A549 (cell line): ENCODE measurements at regions not wholly inside any gene's neighbourhood (a gene's known extent, or its start where the extent isn't known, plus 50 kb on each side); places are given as distances from the start of the nearest gene placed in this dataset.
A peak's percentile ranks its signal among the peaks of the same experiment; 100 is the strongest.

ENCODE experiments used
- ATAC-seq, 2 experiments: fragments of 200-7000 bp in 1 of 2; fragments of >200 bp in 1 of 2; cut with Nextera tagmentation in 1 of 2; cut with Tn5 transposase in 1 of 2; 3 replicates each; pipeline versions ENCODE4 v1.8.0 to v1.9.1; 2018 to 2020; ENCODE audit warnings: mild to moderate bottlenecking in 1 of 2, moderate library complexity in 1 of 2
- CTCF ChIA-PET: fragments of 300-600 bp; sonication (Branson Sonifier 250); formaldehyde crosslinking; extraction: SDS; loops from one replicate; lab custom pipeline; 2021; ENCODE audit warnings: antibody characterized with exemption, inconsistent platforms; lab: Yijun Ruan, JAX
- POLR2A ChIA-PET: fragments of 350-600 bp; formaldehyde crosslinking; extraction: SDS; loops from one replicate; lab custom pipeline; 2021; ENCODE audit warnings: antibody characterized with exemption, inconsistent platforms; lab: Yijun Ruan, JAX
- DNase-seq, 2 experiments: peaks; one replicate each; pipeline versions ENCODE4 v3.0.0 to v3.0.0-alpha.2; 2011 to 2016; ENCODE audit warnings: low read depth in 1 of 2, low spot score in 1 of 2
- FAIRE-seq: peaks from 2 replicates; lab custom pipeline; 2011; peaks lifted over from hg19 to GRCh38; lab: Jason Lieb, UNC
- H3K27ac ChIP-seq, 2 experiments: fragments of >200 bp; sonication (Bioruptor Twin); formaldehyde crosslinking; 3 replicates each; pipeline ENCODE4 v1.5.1; 2016 to 2017
- H3K4me1 ChIP-seq: fragments of >200 bp; sonication (Bioruptor Twin); formaldehyde crosslinking; 3 replicates; pipeline ENCODE4 v1.6.1; 2016
- H3K4me2 ChIP-seq: fragments of >200 bp; sonication (Bioruptor Twin); formaldehyde crosslinking; 3 replicates; pipeline ENCODE4 v1.6.1; 2016
- H3K4me3 ChIP-seq: fragments of >200 bp; sonication (Bioruptor Twin); formaldehyde crosslinking; 3 replicates; pipeline ENCODE4 v1.5.1; 2016
- H3K9me3 ChIP-seq: fragments of >200 bp; sonication (Bioruptor Twin); formaldehyde crosslinking; 3 replicates; pipeline ENCODE4 v1.6.1; 2016
- BCL3 ChIP-seq: fragments of >200 bp; sonication (Bioruptor Twin); formaldehyde crosslinking; IDR thresholded peaks from 3 replicates; pipeline ENCODE4 v1.6.1; 2016
- CBX2 ChIP-seq: fragments of 200-600 bp; sonication (generic); IDR thresholded peaks from 2 replicates; pipeline ENCODE4 v1.6.1; 2016; ENCODE audit warnings: low read depth, mild to moderate bottlenecking, borderline replicate concordance
- CBX8 ChIP-seq: fragments of 200-600 bp; sonication (generic); IDR thresholded peaks from 2 replicates; pipeline ENCODE4 v1.6.1; 2016
- CHD4 ChIP-seq: fragments of 200-600 bp; sonication (generic); IDR thresholded peaks from 2 replicates; pipeline ENCODE4 v1.6.1; 2016; ENCODE audit warnings: antibody characterized with exemption, mild to moderate bottlenecking, borderline replicate concordance
- CTCF ChIP-seq: fragments of >200 bp; sonication (Bioruptor Twin); formaldehyde crosslinking; IDR thresholded peaks from 3 replicates; pipeline ENCODE4 v1.5.1; 2016
- EHF ChIP-seq: fragments of 250-450 bp; sonication (Bioruptor Pico); IDR thresholded peaks from 2 replicates; pipeline ENCODE4 v1.5.0; 2020; ENCODE audit warnings: mild to moderate bottlenecking
- EHMT2 ChIP-seq: fragments of 200-600 bp; sonication (generic); IDR thresholded peaks from 2 replicates; pipeline ENCODE4 v1.6.1; 2016; ENCODE audit warnings: antibody characterized with exemption, low read depth, mild to moderate bottlenecking, moderate library complexity
- ELK1 ChIP-seq: fragments of 150-350 bp; IDR thresholded peaks from 2 replicates; pipeline ENCODE4 v1.6.1; 2014; ENCODE audit warnings: low read depth, mild to moderate bottlenecking, low read length
- FOSB ChIP-seq: fragments of 250-450 bp; sonication (Bioruptor Pico); IDR thresholded peaks from 2 replicates; pipeline ENCODE4 v1.5.0; 2020; ENCODE audit warnings: mild to moderate bottlenecking, moderate library complexity
- FOSL2 ChIP-seq, 2 experiments: fragments of 450-650 bp in 1 of 2; fragments of >200 bp in 1 of 2; sonication (Bioruptor Twin) in 1 of 2; formaldehyde crosslinking; IDR thresholded peaks; 2 replicates each; pipeline versions ENCODE4 v1.5.0 to v1.6.1; 2016 to 2020; ENCODE audit warnings: mild to moderate bottlenecking in 1 of 2, moderate library complexity in 1 of 2
- FOXS1 ChIP-seq: fragments of 250-450 bp; sonication (Bioruptor Pico); IDR thresholded peaks from 2 replicates; pipeline ENCODE4 v1.5.0; 2020; ENCODE audit warnings: mild to moderate bottlenecking, moderate library complexity
- HDAC2 ChIP-seq: fragments of 200-600 bp; sonication (generic); IDR thresholded peaks from 2 replicates; pipeline ENCODE4 v1.6.1; 2016
- HES2 ChIP-seq: fragments of >200 bp; sonication (Bioruptor Twin); formaldehyde crosslinking; IDR thresholded peaks from 2 replicates; pipeline ENCODE4 v1.6.1; 2016
- HEYL ChIP-seq: fragments of 250-450 bp; sonication (Bioruptor Pico); IDR thresholded peaks from 2 replicates; pipeline ENCODE4 v1.8.0; 2021; ENCODE audit warnings: mild to moderate bottlenecking, moderate library complexity
- HOXB13 ChIP-seq: fragments of 250-450 bp; sonication (Bioruptor Pico); IDR thresholded peaks from 2 replicates; pipeline ENCODE4 v1.5.0; 2020; ENCODE audit warnings: low read depth, mild to moderate bottlenecking, moderate library complexity
- JUNB ChIP-seq: fragments of >200 bp; sonication (Bioruptor Twin); formaldehyde crosslinking; IDR thresholded peaks from 2 replicates; pipeline ENCODE4 v1.6.1; 2016
- NPAS2 ChIP-seq: fragments of 250-450 bp; sonication (Bioruptor Pico); IDR thresholded peaks from 2 replicates; pipeline ENCODE4 v1.8.0; 2022; ENCODE audit warnings: mild to moderate bottlenecking, moderate library complexity, borderline replicate concordance
- PHF8 ChIP-seq: fragments of 200-600 bp; sonication (generic); IDR thresholded peaks from 2 replicates; pipeline ENCODE4 v1.6.1; 2016; ENCODE audit warnings: low read depth, mild to moderate bottlenecking, antibody characterized with exemption, moderate library complexity, borderline replicate concordance
- POLR2A ChIP-seq: IDR thresholded peaks from 2 replicates; pipeline ENCODE4 v1.6.1; 2012; ENCODE audit warnings: mild to moderate bottlenecking, low read length
- POLR2AphosphoS2 ChIP-seq: conservative IDR thresholded peaks from 2 replicates; pipeline ENCODE4 v1.6.1; 2012; ENCODE audit warnings: low read length, improper control_type of control experiment, inconsistent platforms
- RFX5 ChIP-seq: fragments of 450-650 bp; IDR thresholded peaks from 2 replicates; pipeline ENCODE4 v1.7.1; 2014; ENCODE audit warnings: antibody characterized with exemption, mild to moderate bottlenecking, moderate library complexity
- RNF2 ChIP-seq: fragments of 200-600 bp; sonication (generic); IDR thresholded peaks from 2 replicates; pipeline ENCODE4 v1.6.1; 2016; ENCODE audit warnings: low read depth, mild to moderate bottlenecking, antibody characterized with exemption, moderate library complexity, borderline replicate concordance
- SREBF2 ChIP-seq: fragments of 450-650 bp; IDR thresholded peaks from 2 replicates; pipeline ENCODE4 v1.6.1; 2014; ENCODE audit warnings: mild to moderate bottlenecking, moderate library complexity
- ZC3H11A ChIP-seq: fragments of 450-650 bp; IDR thresholded peaks from 2 replicates; pipeline ENCODE4 v1.6.1; 2014; ENCODE audit warnings: antibody characterized with exemption, mild to moderate bottlenecking
- ZFP36 ChIP-seq: fragments of 450-650 bp; IDR thresholded peaks from 2 replicates; pipeline ENCODE4 v1.6.1; 2014; ENCODE audit warnings: borderline replicate concordance; ENCODE audit not compliant: partially characterized antibody
- ZNF302 ChIP-seq: fragments of 250-450 bp; sonication (Bioruptor Pico); IDR thresholded peaks from 2 replicates; pipeline ENCODE4 v1.9.0; 2021; ENCODE audit warnings: inconsistent platforms, mild to moderate bottlenecking, moderate library complexity
- WGBS: methylation state at CpG from one replicate; pipeline ENCODE4 v1.1.6; 2017; ENCODE audit errors: missing lambda C conversion rate; 5-methylcytosine and 5-hydroxymethylcytosine counted together

- ATAC-seq, result peak; percentile 47 to 62; a peak in 4 of 6 replicates
- Histone ChIP-seq H3K4me3 (no peak overlapping the region), H3K4me1 (peaks cover 14% of the 10 kb centered on the region; the same call in 1 of the 3 replicates), H3K4me2 (peak overlapping the region; percentile 43; the same call in 2 of the 3 replicates), H3K9me3 (no peaks in the 10 kb centered on the region), H3K27ac (no peak overlapping the region)
- DNase-seq, result peak in 1 of 2 experiments; percentile 46
- FAIRE-seq, result no peak
- ChIA-PET CTCF (no interaction called here), POLR2A (no interaction called here)
- TF ChIP-seq FOSL2 (IDR thresholded peaks at IDR 0.05) (no peak), FOSL2 (CRISPR knock-in tag; IDR thresholded peaks at IDR 0.05) (peak; percentile 51), BCL3 (no peak)
These were observed 1369.1 kb upstream of the ADGRL4 start for GRCh38 chr1:80375662-80376061.

GRCh38 chr1:80375109-80375508 lies 1368.6 kb upstream of the ADGRL4 start:
- no peak for FAIRE-seq
- ChIA-PET POLR2A (no interaction called here), CTCF (interaction anchor here (0.7 kb wide), 1 partner anchor 65 kb away, joined by 3 read pairs; no protein-coding TSS in a partner anchor)
- no peak overlapping the region for H3K27ac ChIP-seq
- 11% methylated on average over 1 of the region's 1 CpG for WGBS
- H3K4me2 ChIP-seq, result peak overlapping the region; percentile 43; the same call in 2 of the 3 replicates
- ATAC-seq, result no peak
- no peak for TF ChIP-seq CHD4
- no peaks in the 10 kb centered on the region for H3K9me3 ChIP-seq
- no peak for DNase-seq
- no peak overlapping the region for H3K4me3 ChIP-seq
- H3K4me1 ChIP-seq, result peaks cover 14% of the 10 kb centered on the region; the same call in 1 of the 3 replicates

- Histone ChIP-seq H3K4me3 (no peak overlapping the region), H3K4me1 (0 out of 3 replicates have a peak, but pooled peaks cover 4% of the 10 kb centered on the region), H3K9me3 (no peaks in the 10 kb centered on the region), H3K27ac (no peak overlapping the region), H3K4me2 (no peak overlapping the region)
- CTCF ChIA-PET, result no interaction called here
- ATAC-seq (no peak), FAIRE-seq (no peak), DNase-seq (no peak)
- 42% methylated on average over 3 of the region's 3 CpGs for WGBS
- TF ChIP-seq POLR2A (no peak), FOSL2 (IDR thresholded peaks at IDR 0.05) (no peak), FOSL2 (CRISPR knock-in tag; IDR thresholded peaks at IDR 0.05) (no peak), RNF2 (no peak), HES2 (no peak), PHF8 (no peak), JUNB (no peak), ZC3H11A (no peak), ZNF302 (CRISPR knock-in tag) (no peak), RFX5 (no peak), POLR2AphosphoS2 (no peak), HDAC2 (no peak), ZFP36 (no peak), EHF (CRISPR knock-in tag) (no peak), CBX8 (no peak), FOSB (CRISPR knock-in tag) (no peak), SREBF2 (no peak), HOXB13 (CRISPR knock-in tag) (no peak), CBX2 (no peak)
- POLR2A ChIA-PET, result no interaction called here
These were observed 1363.2 kb upstream of the ADGRL4 start for GRCh38 chr1:80369780-80370179.

GRCh38 chr1:80367058-80367457 lies 1360.5 kb upstream of the ADGRL4 start:
- Histone ChIP-seq H3K4me3 (no peak overlapping the region), H3K27ac (no peak overlapping the region), H3K4me1 (0 out of 3 replicates have a peak, but pooled peaks cover 3% of the 10 kb centered on the region), H3K9me3 (no peaks in the 10 kb centered on the region), H3K4me2 (no peak overlapping the region)
- WGBS, result 63% methylated on average over 3 of the region's 3 CpGs
- FAIRE-seq, result no peak
- no peak for ATAC-seq
- ChIA-PET CTCF (no interaction called here), POLR2A (no interaction called here)
- DNase-seq, result no peak
- no peak for TF ChIP-seq CBX8
- no peak for TF ChIP-seq HEYL
- TF ChIP-seq POLR2A, result no peak
- no peak for TF ChIP-seq ELK1
- no peak for TF ChIP-seq CTCF
- TF ChIP-seq EHMT2, result no peak
- TF ChIP-seq FOSL2 (IDR thresholded peaks at IDR 0.05), result no peak
- no peak for TF ChIP-seq FOSL2 (CRISPR knock-in tag; IDR thresholded peaks at IDR 0.05)
- TF ChIP-seq NPAS2, result no peak
- TF ChIP-seq FOXS1 (CRISPR knock-in tag), result no peak
- no peak for TF ChIP-seq BCL3
